GM12878 (cell line): ENCODE measurements at regions not wholly inside any gene's neighbourhood (a gene's known extent, or its start where the extent isn't known, plus 50 kb on each side); places are given as distances from the start of the nearest gene placed in this dataset.

ENCODE experiments used
- ATAC-seq: fragments of 200-7000 bp; cut with Tn5 transposase; 3 replicates; pipeline ENCODE4 v1.9.1; 2020; ENCODE audit warnings: mild to moderate bottlenecking, moderate library complexity
- BruUV-seq: library from RNA; stranded (reverse); fragments of 400-500 nt; replicated peaks from 2 replicates; lab custom pipeline; 2021; lab: Mats Ljungman, UMichigan
- CTCF ChIA-PET: fragments of 300-600 bp; sonication (Branson Sonifier 250); formaldehyde crosslinking; extraction: SDS; loops from one replicate; lab custom pipeline; 2021; ENCODE audit warnings: inconsistent platforms; lab: Yijun Ruan, JAX
- POLR2A ChIA-PET: fragments of 350-600 bp; formaldehyde crosslinking; extraction: SDS; loops from one replicate; lab custom pipeline; 2021; ENCODE audit warnings: inconsistent platforms; lab: Charles Lee
- RAD21 ChIA-PET: fragments of 300-600 bp; sonication (Branson Sonifier 250); formaldehyde crosslinking; loops from one replicate; lab custom pipeline; 2023; ENCODE audit warnings: antibody characterized with exemption; ENCODE audit not compliant: unreplicated experiment; lab: Charles Lee
- SMC1A ChIA-PET: fragments of 300-600 bp; sonication (Branson Sonifier 250); formaldehyde crosslinking; loops from one replicate; lab custom pipeline; 2023; ENCODE audit not compliant: unreplicated experiment, uncharacterized antibody; lab: Charles Lee
- DNase-seq: peaks from one replicate; pipeline ENCODE4 v3.0.0-alpha.2; 2011; ENCODE audit warnings: low read depth, low spot score
- FAIRE-seq: peaks from 3 replicates; lab custom pipeline; 2011; peaks lifted over from hg19 to GRCh38; lab: Jason Lieb, UNC
- H2AFZ ChIP-seq: 2 replicates; pipeline ENCODE4 v1.6.0; 2011; ENCODE audit warnings: low read depth, low read length, control low read depth; ENCODE audit not compliant: control insufficient read depth
- H3K27ac ChIP-seq: 2 replicates; pipeline ENCODE4 v1.5.1; 2011; ENCODE audit warnings: control low read depth; ENCODE audit not compliant: control insufficient read depth, insufficient read depth
- H3K27me3 ChIP-seq, 2 experiments: replicated peaks in 1 of 2; 2 replicates each; pipeline versions ENCODE4 v1.6.0 to v1.6.1; 2011; ENCODE audit warnings: low read length in 1 of 2; ENCODE audit not compliant: control insufficient read depth in 2 of 2, insufficient read depth in 2 of 2
- H3K36me3 ChIP-seq, 2 experiments: 2 replicates each; pipeline ENCODE4 v1.5.1; 2011; ENCODE audit warnings: low read length in 1 of 2; ENCODE audit not compliant: control insufficient read depth in 2 of 2, insufficient read depth in 2 of 2
- H3K4me1 ChIP-seq: 2 replicates; pipeline ENCODE4 v1.6.1; 2011; ENCODE audit warnings: mild to moderate bottlenecking, low read length, moderate library complexity, mixed read lengths; ENCODE audit not compliant: control insufficient read depth, insufficient read depth
- H3K4me2 ChIP-seq: 2 replicates; pipeline ENCODE4 v1.6.0; 2011; ENCODE audit warnings: control low read depth; ENCODE audit not compliant: control insufficient read depth, insufficient read depth
- H3K4me3 ChIP-seq: fragments of 200-600 bp; sonication (generic); 2 replicates; pipeline ENCODE4 v1.5.1; 2016
- H3K79me2 ChIP-seq: 2 replicates; pipeline ENCODE4 v1.6.0; 2011; ENCODE audit warnings: low read length; ENCODE audit not compliant: control insufficient read depth, insufficient read depth
- H3K9ac ChIP-seq: 2 replicates; pipeline ENCODE4 v1.8.0; 2011; ENCODE audit warnings: low read length, control low read depth, mixed read lengths; ENCODE audit not compliant: control insufficient read depth, insufficient read depth
- H3K9me3 ChIP-seq: replicated peaks from 3 replicates; pipeline ENCODE4 v1.5.1; 2011; ENCODE audit warnings: mild to moderate bottlenecking, low read length; ENCODE audit not compliant: control insufficient read depth, insufficient read depth
- H4K20me1 ChIP-seq: 2 replicates; pipeline ENCODE4 v1.6.0; 2011; ENCODE audit not compliant: control insufficient read depth, insufficient read depth
- BCL11A ChIP-seq: IDR thresholded peaks from 2 replicates; pipeline ENCODE4 v1.6.1; 2011; ENCODE audit warnings: low read depth, low read length
- CHD1 ChIP-seq: IDR thresholded peaks from 2 replicates; pipeline ENCODE4 v1.6.1; 2012; ENCODE audit warnings: low read depth, low read length, improper control_type of control experiment
- HDGF ChIP-seq: fragments of 450-650 bp; IDR thresholded peaks from 2 replicates; pipeline ENCODE4 v1.6.1; 2016; ENCODE audit warnings: antibody characterized with exemption
- NKRF ChIP-seq: fragments of 450-650 bp; conservative IDR thresholded peaks from 2 replicates; pipeline ENCODE4 v1.6.1; 2017; ENCODE audit warnings: mild to moderate bottlenecking, moderate library complexity
- RELB ChIP-seq: fragments of 450-650 bp; IDR thresholded peaks from 2 replicates; pipeline ENCODE4 v1.6.1; 2017; ENCODE audit warnings: low read depth, mild to moderate bottlenecking, moderate library complexity
- RFX5 ChIP-seq: IDR thresholded peaks from 2 replicates; pipeline ENCODE4 v1.6.1; 2011; ENCODE audit warnings: low read depth, low read length, improper control_type of control experiment
- SP1 ChIP-seq: IDR thresholded peaks from one replicate; pipeline ENCODE4 v1.6.1; 2011; ENCODE audit warnings: low read depth, low read length
- ZBTB33 ChIP-seq: fragments of 450-650 bp; IDR thresholded peaks from 2 replicates; pipeline ENCODE4 v1.6.1; 2017; ENCODE audit warnings: mild to moderate bottlenecking
- ZNF274 ChIP-seq: IDR thresholded peaks from one replicate; pipeline ENCODE4 v1.8.0; 2011; ENCODE audit not compliant: insufficient read length, insufficient read depth
- WGBS: methylation state at CpG from one replicate; pipeline ENCODE4 v1.1.6; 2016; ENCODE audit warnings: low lambda C conversion rate; ENCODE audit not compliant: insufficient replicate concordance, insufficient coverage; ENCODE audit errors: missing lambda C conversion rate; 5-methylcytosine and 5-hydroxymethylcytosine counted together
- in situ Hi-C: fragments of 300-500 bp; cut with MboI; formaldehyde crosslinking; loops from 9 replicates; pipeline ENCODE4 v1.14.3; 2018; ENCODE audit warnings: mixed read lengths
- intact Hi-C: fragments of 100-400 bp; cut with micrococcal nuclease; formaldehyde crosslinking; loops from one replicate; pipeline ENCODE4 v1.14.2; 2022; ENCODE audit not compliant: unreplicated experiment

GRCh38 chr11:134815404-134815803, 403.4 kb upstream of the B3GAT1 start:
- ATAC-seq: no peak
- RAD21 ChIA-PET: no interaction called here

More at GRCh38 chr11:134815404-134815803, 403.4 kb upstream of the B3GAT1 start:
- FAIRE-seq (no peak), DNase-seq (no peak)
- 24% methylated on average over 2 of the region's 2 CpGs for WGBS
- no TSS peak for BruUV-seq
- H3K9me3 ChIP-seq: no peaks in the 10 kb centered on the region
- POLR2A ChIA-PET: no interaction called here
- no peaks in the 10 kb centered on the region for H4K20me1 ChIP-seq
- H3K36me3 ChIP-seq: no peaks in the 10 kb centered on the region
- in situ Hi-C loops (no loop called here), intact Hi-C loops (no loop called here)
- H3K27ac ChIP-seq: no peak overlapping the region
- CTCF ChIA-PET: interaction anchor here (1.4 kb wide), 1 partner anchor 53 kb away, joined by 3 read pairs; no protein-coding TSS in a partner anchor
- H3K79me2 ChIP-seq: no peaks in the 10 kb centered on the region
- no peaks in the 10 kb centered on the region; a peak in 1 of 4 replicates for H3K27me3 ChIP-seq
- TF ChIP-seq CHD1 (no peak), RELB (no peak), BCL11A (no peak), ZNF274 (no peak), HDGF (no peak), SP1 (no peak), RFX5 (no peak), NKRF (no peak), ZBTB33 (no peak)
- no peaks in the 10 kb centered on the region for H3K4me1 ChIP-seq
- no peak overlapping the region for H3K4me3 ChIP-seq
- no peak overlapping the region for H2AFZ ChIP-seq
- H3K9ac ChIP-seq: no peak overlapping the region
- no peak overlapping the region for H3K4me2 ChIP-seq
- SMC1A ChIA-PET: interaction anchor here (1.3 kb wide), 1 partner anchor 14 kb away, joined by 3 read pairs; no protein-coding TSS in a partner anchor
